ENCODE measurements at regions not wholly inside any gene's neighbourhood (a gene's known extent, or its start where the extent isn't known, plus 50 kb on each side); places are given as distances from the start of the nearest gene placed in this dataset.
"Not testable (repeated sequence)": the region's sequence is repeated elsewhere in the genome, so short reads cannot be mapped to it uniquely, and the experiment has no call there.

GRCh38 chr11:80718611-80719291 is 1277.9 kb upstream of the TENM4 start:
- DNase-seq: no peak

DNA sequence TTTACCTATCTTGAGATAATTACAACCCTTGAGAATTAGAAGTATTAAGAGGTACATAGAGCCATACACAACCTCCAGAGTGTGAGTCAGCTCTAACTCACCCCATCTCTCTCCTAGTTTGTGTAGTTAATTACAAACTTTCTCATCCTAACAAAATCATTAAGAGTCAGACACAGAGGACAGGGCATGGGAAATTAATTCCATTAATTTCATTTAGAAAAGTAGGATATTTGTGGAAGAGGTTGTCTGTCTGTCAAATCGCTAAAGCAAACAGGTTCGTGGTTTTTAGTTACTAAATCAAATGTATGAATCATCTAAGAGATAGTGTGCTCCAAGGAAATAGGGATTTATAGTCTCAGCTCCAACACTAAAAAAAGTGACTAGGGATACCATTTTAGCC is 1261.4 kb upstream of the TENM4 start:
- DNase-seq: no peak

DNA sequence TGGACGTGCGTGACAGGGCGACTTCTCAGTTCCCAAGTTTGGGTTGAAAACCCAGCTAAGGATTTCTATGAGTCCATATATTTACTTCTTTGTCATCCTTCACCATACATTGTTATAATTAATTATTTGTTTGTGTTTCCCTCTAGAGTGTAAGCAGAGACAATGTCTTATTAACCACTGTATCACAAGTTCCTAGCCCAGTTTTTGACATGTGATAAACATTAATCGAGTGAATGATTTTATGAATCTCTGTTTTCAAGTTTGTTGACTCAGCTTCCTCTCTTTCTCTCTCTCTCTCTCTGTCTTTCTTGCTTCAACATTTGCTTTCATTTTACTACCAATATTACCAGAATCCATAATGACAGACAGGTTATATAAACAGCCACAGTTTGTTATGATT is 1259.6 kb upstream of the TENM4 start:
- DNase-seq: no peak

- DNase-seq: not testable (repeated sequence)
These were observed 1258.8 kb upstream of the TENM4 start for GRCh38 chr11:80699406-80700177.

DNA sequence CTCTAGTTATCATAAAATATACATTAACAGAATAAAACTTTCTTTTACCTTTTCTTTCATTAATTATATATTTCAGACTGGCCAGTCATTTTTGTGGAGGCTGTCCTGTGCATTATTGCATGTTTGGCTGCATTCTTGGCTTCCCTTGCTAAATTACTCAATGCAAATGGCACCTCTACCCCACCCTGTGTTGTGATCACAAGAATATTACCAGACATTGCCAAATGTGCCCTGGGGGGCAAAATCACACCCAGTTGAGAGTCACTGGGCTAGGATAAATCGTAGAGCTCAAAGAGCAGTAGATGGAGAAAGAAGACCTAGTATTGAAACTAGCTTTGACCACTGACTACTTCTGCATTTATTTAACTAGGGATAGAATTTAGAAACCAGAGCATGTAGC is 1257.8 kb upstream of the TENM4 start:
- DNase-seq: no peak

GRCh38 chr11:80694385-80694784 is 1253.6 kb upstream of the TENM4 start:
- DNase-seq: no peak

GRCh38 chr11:80687941-80688340 is 1247.1 kb upstream of the TENM4 start:
- DNase-seq: no peak

DNA sequence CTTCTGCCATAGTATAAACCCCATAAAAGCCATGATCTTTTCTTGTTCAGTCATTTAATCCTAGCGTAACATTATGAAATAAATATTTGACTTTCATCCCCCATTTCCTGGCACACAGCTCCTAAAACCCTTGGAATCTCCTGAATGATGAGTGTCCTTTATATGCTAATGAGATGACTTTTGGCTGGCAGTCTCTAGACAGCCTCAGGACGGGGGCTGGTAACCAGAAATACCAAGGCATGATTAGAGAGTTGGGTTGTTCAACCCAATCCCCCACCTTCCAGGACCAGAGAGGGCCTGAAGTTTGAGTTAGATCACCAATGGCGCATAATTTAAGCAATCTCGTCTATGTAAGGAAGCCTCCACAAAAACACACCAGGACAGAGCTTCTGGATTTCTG is 1246.1 kb upstream of the TENM4 start:
- no peak for DNase-seq

DNA sequence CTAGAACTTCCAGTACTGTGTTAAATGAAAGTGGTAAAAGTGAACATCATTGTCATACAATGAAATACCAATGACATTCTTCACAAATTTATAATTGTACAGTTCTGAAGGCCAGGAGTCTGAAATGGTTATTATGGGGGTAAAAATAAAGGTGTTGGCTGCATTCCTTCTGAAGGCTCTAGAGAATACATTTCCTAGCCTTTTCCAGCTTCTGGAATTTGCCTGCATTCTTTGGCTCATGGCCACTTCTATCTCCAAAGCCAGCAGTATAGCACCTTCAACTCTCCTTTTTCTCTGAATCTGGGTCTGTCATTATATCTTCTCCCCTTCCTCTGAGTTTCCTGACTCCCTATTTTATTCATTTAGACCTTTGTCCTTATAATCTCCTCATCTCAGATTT is 1232.7 kb upstream of the TENM4 start:
- DNase-seq: no peak

DNA sequence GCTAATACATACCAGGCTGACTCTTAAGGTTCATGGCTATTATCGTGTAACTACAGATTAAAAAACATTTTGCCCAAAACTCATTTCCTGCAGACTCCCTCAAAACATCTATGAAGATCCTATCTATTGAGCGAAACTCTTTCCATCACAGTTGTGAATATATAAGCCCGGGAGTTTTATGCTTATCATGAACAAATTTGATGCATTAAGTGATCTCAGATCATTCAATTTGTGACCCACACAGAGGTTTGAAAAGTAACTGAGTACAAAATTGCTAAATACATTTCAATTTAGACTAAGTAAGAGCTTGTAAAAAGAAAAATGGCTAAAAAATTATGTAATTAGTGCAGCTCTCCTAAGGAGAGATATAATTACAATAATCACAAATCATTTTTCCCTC is 1228.8 kb upstream of the TENM4 start:
- DNase-seq: no peak

GRCh38 chr11:80668039-80668438 is 1227.2 kb upstream of the TENM4 start:
- no peak for DNase-seq

DNA sequence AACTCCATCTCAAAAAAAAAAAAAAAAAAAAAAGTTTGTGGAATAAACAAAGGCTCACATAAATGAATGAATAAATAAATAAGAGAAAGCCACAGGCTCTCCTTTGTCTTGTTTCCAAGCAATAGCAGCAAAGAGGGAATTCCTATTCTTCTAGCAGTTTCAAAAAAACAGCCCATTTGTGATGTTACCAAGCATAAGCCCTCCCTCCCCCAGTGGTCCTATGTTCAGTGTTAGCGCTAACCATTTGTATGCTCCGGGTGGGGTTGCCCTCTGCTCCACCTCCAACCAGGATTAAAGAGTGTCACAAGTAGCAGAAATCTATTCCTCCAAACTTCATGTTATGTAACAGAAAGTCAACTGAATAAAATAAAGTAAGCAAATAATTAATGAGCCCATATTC is 1215.0 kb upstream of the TENM4 start:
- DNase-seq: no peak

DNA sequence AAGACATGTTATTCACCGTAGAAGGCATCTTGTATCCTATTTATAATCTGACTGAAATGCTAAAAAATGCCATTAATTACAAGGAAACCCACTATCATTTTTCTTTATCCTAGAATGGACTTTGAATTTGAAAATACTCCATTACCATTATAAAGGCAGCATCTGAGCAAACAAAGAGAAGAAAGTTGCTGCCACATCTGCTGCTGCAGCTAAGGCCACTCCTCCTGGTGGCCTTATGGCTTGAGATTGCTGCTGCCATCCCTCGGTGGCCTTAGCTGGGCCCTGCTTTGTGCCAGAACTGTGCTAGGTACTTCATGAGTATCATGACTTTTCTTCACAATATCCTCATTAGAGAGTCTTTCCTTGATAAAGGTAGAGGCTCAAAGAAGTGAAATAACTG is 1210.1 kb upstream of the TENM4 start:
- DNase-seq: no peak

- DNase-seq: no peak
These were observed 1208.4 kb upstream of the TENM4 start for GRCh38 chr11:80649186-80649585.

DNA sequence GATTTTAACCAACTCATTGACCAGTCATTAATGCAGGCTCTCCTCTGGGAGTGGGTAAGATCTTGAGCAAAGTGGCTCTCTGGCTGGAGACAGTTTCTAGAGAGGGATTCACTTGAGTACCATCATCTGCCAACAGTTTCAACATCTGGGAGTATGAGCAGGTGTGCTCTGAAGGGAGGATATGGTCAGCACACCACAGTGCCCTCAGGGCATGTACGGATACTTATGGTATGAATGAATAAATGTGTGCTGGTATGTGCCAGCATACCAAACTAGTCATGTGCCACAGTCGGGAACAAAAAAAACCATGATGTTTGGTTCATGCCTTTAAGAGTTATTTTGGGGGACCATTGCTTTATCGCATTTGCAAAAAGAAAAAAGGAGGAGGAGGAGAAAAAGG is 1197.5 kb upstream of the TENM4 start:
- DNase-seq: no peak

GRCh38 chr11:80637571-80637970 is 1196.7 kb upstream of the TENM4 start:
- no peak for DNase-seq

GRCh38 chr11:80636999-80637398 is 1196.2 kb upstream of the TENM4 start:
- DNase-seq: no peak

DNA sequence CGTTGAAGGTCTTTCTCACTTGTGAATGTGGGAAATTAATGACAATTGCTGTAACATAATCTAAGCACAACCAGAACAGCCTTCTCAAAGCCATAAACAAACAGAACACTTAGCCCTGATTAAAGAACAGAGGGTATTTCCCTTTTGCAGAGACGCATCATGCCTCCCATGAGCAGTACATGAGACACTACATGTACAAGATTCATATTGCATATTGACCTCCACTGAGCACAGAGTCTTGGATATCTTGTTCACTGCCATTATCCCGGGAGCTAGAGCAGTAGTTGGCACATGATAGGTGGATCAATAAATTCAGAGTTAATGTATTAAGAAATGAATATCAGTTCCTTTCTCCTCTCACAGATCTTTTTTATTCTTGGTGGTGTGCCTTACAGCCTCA is 1194.3 kb upstream of the TENM4 start:
- no peak for DNase-seq

- DNase-seq: no peak
These were observed 1191.9 kb upstream of the TENM4 start for GRCh38 chr11:80632691-80633090.

DNA sequence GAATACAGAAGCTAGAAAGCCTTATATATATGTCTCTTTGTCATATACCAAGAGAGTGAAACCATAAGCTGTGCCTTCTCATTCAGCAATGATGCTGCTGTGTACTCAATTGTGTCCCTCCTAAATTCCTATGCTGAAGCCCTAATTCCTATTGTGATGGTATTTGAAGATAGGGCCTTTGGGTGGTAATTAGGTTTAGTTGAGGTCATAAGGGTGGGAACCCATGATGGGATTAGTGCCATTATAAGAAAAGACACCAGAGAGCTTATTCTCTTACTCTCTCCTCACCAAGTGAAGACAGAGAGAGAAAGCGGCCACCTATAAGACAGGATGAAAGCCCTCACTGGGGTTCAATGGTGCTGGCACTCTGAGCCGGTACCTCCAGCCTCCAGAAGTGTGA is 1191.3 kb upstream of the TENM4 start:
- DNase-seq: no peak

DNA sequence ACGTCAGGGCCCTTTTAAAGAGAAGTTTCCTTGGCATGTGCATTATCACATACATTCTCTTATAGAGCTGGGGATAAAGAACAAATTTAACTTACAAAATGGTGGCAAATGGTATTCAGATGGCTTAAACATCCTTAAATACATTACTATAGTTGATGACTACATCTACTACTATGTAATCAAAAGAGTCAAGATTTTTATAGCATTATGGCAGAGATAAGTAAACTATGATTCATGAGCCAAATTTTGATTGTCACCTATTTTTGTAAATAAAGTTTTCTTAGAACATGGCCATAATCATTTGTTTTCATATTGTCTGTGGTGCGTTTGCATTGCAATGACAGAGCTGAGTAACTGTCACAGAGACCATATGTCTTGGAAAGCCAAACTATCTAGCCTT is 1188.6 kb upstream of the TENM4 start:
- DNase-seq: no peak

GRCh38 chr11:80627364-80627763 is 1186.5 kb upstream of the TENM4 start:
- DNase-seq: no peak

DNA sequence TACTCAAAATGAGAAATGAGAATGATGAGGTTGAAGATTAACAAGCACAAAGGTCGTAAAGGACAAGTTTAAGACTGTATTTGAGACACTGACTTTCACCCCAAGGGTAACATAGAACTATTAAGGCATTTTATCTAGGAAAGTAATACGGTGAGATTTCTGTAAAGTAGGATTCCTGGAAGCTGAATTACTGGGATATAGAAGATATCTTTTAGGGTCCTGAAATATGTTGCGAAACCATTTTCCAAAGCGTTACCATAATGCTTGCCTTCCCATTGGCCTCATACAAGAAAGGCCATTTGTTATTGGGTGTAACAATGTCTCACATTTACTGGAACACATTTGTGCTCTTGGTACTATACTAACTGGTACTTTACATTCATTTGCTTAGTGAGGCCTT is 1185.9 kb upstream of the TENM4 start:
- DNase-seq: no peak

GRCh38 chr11:80625563-80625962 is 1184.7 kb upstream of the TENM4 start:
- no peak for DNase-seq

- DNase-seq: no peak
These were observed 1181.0 kb upstream of the TENM4 start for GRCh38 chr11:80621871-80622270.
